HG03280 (cell line): ENCODE measurements at regions not wholly inside any gene's neighbourhood (a gene's known extent, or its start where the extent isn't known, plus 50 kb on each side); places are given as distances from the start of the nearest gene placed in this dataset.

Experiments used
- ATAC-seq: cut with Tn5 transposase; IDR thresholded peaks from one replicate; pipeline ENCODE4 v1.9.1; 2021; ENCODE audit warnings: mild to moderate bottlenecking, moderate library complexity; ENCODE audit not compliant: unreplicated experiment

- ATAC-seq, result no peak
Measured at GRCh38 chr20:50242548-50242862, 51.9 kb downstream of the CEBPB start.

- ATAC-seq, result no peak
Measured at GRCh38 chr20:50242863-50243609, 52.4 kb downstream of the CEBPB start.

- ATAC-seq, result no peak
Measured at GRCh38 chr20:50243610-50244351, 53.2 kb downstream of the CEBPB start.

GRCh38 chr20:50244352-50245149 is 53.9 kb downstream of the CEBPB start:
- no peak for ATAC-seq

GRCh38 chr20:50245498-50246366 is 55.1 kb downstream of the CEBPB start:
- ATAC-seq, result no peak

GRCh38 chr20:50246367-50247195 is 56.0 kb downstream of the CEBPB start:
- no peak for ATAC-seq

- ATAC-seq, result no peak
Measured at GRCh38 chr20:50247196-50248094, 56.8 kb downstream of the CEBPB start.

GRCh38 chr20:50248104-50248641 is 57.5 kb downstream of the CEBPB start:
- ATAC-seq, result no peak

GRCh38 chr20:50249447-50250388 is 59.1 kb downstream of the CEBPB start:
- no peak for ATAC-seq

GRCh38 chr20:50250679-50251382 is 60.2 kb downstream of the CEBPB start:
- no peak for ATAC-seq

GRCh38 chr20:50251383-50251748 is 60.7 kb downstream of the CEBPB start:
- no peak for ATAC-seq

GRCh38 chr20:50251992-50252511 is 61.4 kb downstream of the CEBPB start:
- ATAC-seq, result no peak

GRCh38 chr20:50252701-50253100 is 62.1 kb downstream of the CEBPB start:
- no peak for ATAC-seq

GRCh38 chr20:50253101-50253500 is 62.5 kb downstream of the CEBPB start:
- ATAC-seq, result no peak

- ATAC-seq, result no peak
Measured at GRCh38 chr20:50254466-50255079, 63.9 kb downstream of the CEBPB start.

GRCh38 chr20:50256577-50256976 is 65.9 kb downstream of the CEBPB start:
- no peak for ATAC-seq
